ENCODE measurements at regions not wholly inside any gene's neighbourhood (a gene's known extent, or its start where the extent isn't known, plus 50 kb on each side); places are given as distances from the start of the nearest gene placed in this dataset.

DNA sequence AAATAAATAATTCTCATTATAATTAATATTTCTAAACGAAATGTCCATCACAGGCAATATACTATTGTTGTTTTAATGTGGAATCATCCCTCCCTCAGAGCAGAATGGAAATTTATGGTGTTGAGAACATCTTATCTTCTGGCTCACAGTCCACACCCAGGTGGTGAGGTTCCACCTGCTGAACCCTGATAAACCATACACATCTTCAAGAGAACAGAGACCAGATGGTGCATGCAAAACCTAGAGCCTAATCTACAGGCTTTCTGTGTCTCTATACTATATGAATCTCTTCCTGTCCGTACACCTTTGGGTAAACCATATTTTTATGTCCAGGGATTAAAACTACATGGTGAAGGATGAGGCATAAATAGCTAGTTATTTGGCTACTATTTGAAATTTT lies 52.3 kb upstream of the UFL1 start:
- TF ChIP-seq, protein P1, sequence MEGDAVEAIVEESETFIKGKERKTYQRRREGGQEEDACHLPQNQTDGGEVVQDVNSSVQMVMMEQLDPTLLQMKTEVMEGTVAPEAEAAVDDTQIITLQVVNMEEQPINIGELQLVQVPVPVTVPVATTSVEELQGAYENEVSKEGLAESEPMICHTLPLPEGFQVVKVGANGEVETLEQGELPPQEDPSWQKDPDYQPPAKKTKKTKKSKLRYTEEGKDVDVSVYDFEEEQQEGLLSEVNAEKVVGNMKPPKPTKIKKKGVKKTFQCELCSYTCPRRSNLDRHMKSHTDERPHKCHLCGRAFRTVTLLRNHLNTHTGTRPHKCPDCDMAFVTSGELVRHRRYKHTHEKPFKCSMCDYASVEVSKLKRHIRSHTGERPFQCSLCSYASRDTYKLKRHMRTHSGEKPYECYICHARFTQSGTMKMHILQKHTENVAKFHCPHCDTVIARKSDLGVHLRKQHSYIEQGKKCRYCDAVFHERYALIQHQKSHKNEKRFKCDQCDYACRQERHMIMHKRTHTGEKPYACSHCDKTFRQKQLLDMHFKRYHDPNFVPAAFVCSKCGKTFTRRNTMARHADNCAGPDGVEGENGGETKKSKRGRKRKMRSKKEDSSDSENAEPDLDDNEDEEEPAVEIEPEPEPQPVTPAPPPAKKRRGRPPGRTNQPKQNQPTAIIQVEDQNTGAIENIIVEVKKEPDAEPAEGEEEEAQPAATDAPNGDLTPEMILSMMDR (IDR thresholded peaks at IDR 0.05; ENCODE audit: low read length): no peak
- no peak for TF ChIP-seq EZH2 (IDR thresholded peaks at IDR 0.05; ENCODE audit: borderline replicate concordance, low read length)
